ENCODE measurements at regions not wholly inside any gene's neighbourhood (a gene's known extent, or its start where the extent isn't known, plus 50 kb on each side); places are given as distances from the start of the nearest gene placed in this dataset.

DNA sequence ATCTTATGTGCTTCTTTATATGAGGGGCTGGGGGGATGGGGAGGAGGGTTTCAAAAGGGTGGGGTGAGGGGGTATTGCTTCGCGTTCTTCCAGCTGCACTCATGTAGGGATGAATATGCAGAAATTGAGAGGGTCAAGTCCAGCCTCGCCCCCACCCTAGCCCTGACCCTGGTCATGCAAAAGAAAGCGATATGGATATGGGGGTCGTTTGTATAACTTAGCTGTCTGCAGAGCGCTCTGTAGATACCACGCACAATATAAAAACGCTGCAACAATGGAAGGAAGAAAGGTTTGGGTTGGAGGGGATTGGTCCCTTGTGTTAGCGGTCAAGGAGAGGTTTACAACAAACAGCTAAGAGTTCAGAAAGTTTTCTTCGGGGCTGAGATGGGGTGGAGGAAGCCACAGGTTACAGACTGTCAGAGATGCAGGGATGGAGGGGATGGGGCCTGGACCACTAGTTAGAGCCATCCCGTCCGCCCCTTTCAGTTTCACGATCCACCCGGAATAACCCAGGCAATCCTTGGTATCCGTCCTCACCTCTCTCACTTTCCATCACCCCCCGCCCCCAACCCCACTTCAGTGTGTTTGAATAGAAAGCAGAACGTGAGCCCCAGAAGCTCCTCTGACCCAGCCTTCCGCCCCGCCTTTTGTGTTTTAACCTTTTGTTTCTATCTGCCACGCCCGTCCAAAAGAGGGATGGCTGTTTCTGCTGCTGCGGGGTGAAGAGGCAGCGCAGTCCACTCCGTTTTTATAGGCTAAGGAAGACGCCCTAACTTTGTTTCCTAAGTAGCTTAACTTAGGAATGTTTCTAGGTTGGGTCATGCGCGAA lies 73.5 kb downstream of the SOX4 start:
- no peak overlapping the region for H3K9ac ChIP-seq
- H3K9me2 ChIP-seq (ENCODE audit: insufficient read depth) = no peaks in the 10 kb centered on the region
- in situ Hi-C loops (cut with MboI) = no loop called here
- H3K36me3 ChIP-seq (ENCODE audit: low read depth) = no peaks in the 10 kb centered on the region
- H2AFZ ChIP-seq = peak overlapping the region; percentile 60; the same call in 1 of the 2 replicates
- H3K27ac ChIP-seq = no peak overlapping the region
- no peak overlapping the region for H3K4me3 ChIP-seq
- peaks cover 51% of the 10 kb centered on the region for H3K27me3 ChIP-seq (replicated peaks; ENCODE audit: insufficient read depth)
- H3K4me1 ChIP-seq (ENCODE audit: insufficient read depth) = peaks cover 6% of the 10 kb centered on the region
- no peaks in the 10 kb centered on the region for H3K9me3 ChIP-seq (ENCODE audit: low read depth)
- WGBS, 2 experiments (ENCODE audit: low coverage in 1 of 2, low lambda C conversion rate in 2 of 2, missing lambda C conversion rate in 2 of 2) = 51 to 52% methylated on average over 26 to 27 of the region's 27 CpGs
- H3F3A ChIP-seq (ENCODE audit: insufficient read depth) = no peaks in the 10 kb centered on the region
- H3K4me2 ChIP-seq (ENCODE audit: unreplicated experiment) = no peak overlapping the region
- no peaks in the 10 kb centered on the region for H4K20me1 ChIP-seq (ENCODE audit: insufficient read depth)
- H3K79me2 ChIP-seq (ENCODE audit: insufficient read depth) = no peaks in the 10 kb centered on the region
- no peak for DNase-seq
- no peak for TF ChIP-seq EZH2phosphoT487 (IDR thresholded peaks at IDR 0.05; ENCODE audit: insufficient read depth, low read depth)
- peak; percentile 85 for TF ChIP-seq EZH2 (IDR thresholded peaks at IDR 0.05; ENCODE audit: insufficient read depth, poor library complexity, severe bottlenecking)

DNA sequence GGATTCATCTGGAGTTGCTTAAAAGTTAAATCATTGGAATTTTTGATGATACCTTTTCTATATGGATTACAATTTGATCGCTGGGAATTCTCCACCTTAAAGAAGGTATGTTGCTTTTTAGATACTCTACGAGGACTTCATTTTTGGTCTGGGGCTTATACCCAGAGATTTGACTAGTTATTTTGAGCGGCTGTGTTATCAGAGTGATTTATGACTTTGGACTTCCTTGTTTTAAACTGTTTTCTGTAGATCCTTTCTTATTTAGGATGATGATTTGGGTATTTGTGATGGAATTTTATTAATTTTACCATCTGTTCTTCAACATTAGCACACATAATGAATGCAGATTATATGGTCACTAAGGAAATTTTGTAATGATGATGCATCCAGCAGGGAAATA lies 75.2 kb downstream of the SOX4 start:
- peaks cover 6% of the 10 kb centered on the region for H3K4me1 ChIP-seq (ENCODE audit: insufficient read depth)
- in situ Hi-C loops (cut with MboI) = no loop called here
- H3K27me3 ChIP-seq (replicated peaks; ENCODE audit: insufficient read depth) = peaks cover 35% of the 10 kb centered on the region
- no peak overlapping the region for H3K4me3 ChIP-seq
- WGBS, 2 experiments (ENCODE audit: low coverage in 1 of 2, low lambda C conversion rate in 2 of 2, missing lambda C conversion rate in 2 of 2) = 80 to 88% methylated on average over 3 of the region's 3 CpGs
- no peaks in the 10 kb centered on the region for H4K20me1 ChIP-seq (ENCODE audit: insufficient read depth)
- H3K79me2 ChIP-seq (ENCODE audit: insufficient read depth) = no peaks in the 10 kb centered on the region
- no peaks in the 10 kb centered on the region for H3F3A ChIP-seq (ENCODE audit: insufficient read depth)
- H3K4me2 ChIP-seq (ENCODE audit: unreplicated experiment) = no peak overlapping the region
- no peaks in the 10 kb centered on the region for H3K36me3 ChIP-seq (ENCODE audit: low read depth)
- TF ChIP-seq EZH2phosphoT487 (IDR thresholded peaks at IDR 0.05; ENCODE audit: insufficient read depth, low read depth) (no peak), EZH2 (IDR thresholded peaks at IDR 0.05; ENCODE audit: insufficient read depth, poor library complexity, severe bottlenecking) (no peak)
- no peak overlapping the region for H3K9ac ChIP-seq
- no peak overlapping the region for H3K27ac ChIP-seq
- H3K9me3 ChIP-seq (ENCODE audit: low read depth) = no peaks in the 10 kb centered on the region
- no peak for DNase-seq
- no peaks in the 10 kb centered on the region for H3K9me2 ChIP-seq (ENCODE audit: insufficient read depth)
- no peak overlapping the region for H2AFZ ChIP-seq

DNA sequence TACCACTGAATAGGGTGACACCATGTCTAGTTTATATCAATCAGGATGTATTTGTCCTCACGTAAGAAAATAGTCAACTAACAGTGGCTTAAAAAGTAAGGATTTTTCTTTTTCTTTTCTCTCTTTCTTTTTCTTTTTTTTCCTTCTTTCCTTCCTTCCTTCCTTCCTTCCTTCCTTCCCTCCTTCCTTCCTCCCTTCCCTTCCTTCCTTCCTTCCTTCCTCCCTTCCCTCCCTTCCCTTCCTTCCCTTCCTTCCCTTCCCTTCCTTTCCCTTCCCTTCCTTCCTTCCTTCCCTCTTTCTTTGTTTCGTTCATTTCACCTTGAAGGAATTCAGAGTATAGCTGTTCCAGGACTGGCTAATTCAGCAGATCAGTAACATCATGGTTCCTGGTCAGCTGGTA lies 83.2 kb downstream of the SOX4 start:
- no peaks in the 10 kb centered on the region for H4K20me1 ChIP-seq (ENCODE audit: insufficient read depth)
- H3K9me3 ChIP-seq (ENCODE audit: low read depth) = no peaks in the 10 kb centered on the region
- in situ Hi-C loops (cut with MboI) = no loop called here
- H3K4me3 ChIP-seq = no peak overlapping the region
- peaks cover 12% of the 10 kb centered on the region for H3K4me1 ChIP-seq (ENCODE audit: insufficient read depth)
- WGBS, 2 experiments (ENCODE audit: low coverage in 1 of 2, low lambda C conversion rate in 2 of 2, missing lambda C conversion rate in 2 of 2) = 62 to 69% methylated on average over 2 of the region's 2 CpGs
- H3K4me2 ChIP-seq (ENCODE audit: unreplicated experiment) = no peak overlapping the region
- H3K36me3 ChIP-seq (ENCODE audit: low read depth) = no peaks in the 10 kb centered on the region
- H3K9me2 ChIP-seq (ENCODE audit: insufficient read depth) = no peaks in the 10 kb centered on the region
- H3F3A ChIP-seq (ENCODE audit: insufficient read depth) = peaks cover 11% of the 10 kb centered on the region
- no peak for DNase-seq
- H3K27me3 ChIP-seq (replicated peaks; ENCODE audit: insufficient read depth) = no peaks in the 10 kb centered on the region
- no peaks in the 10 kb centered on the region for H3K79me2 ChIP-seq (ENCODE audit: insufficient read depth)
- no peak for TF ChIP-seq EZH2phosphoT487 (IDR thresholded peaks at IDR 0.05; ENCODE audit: insufficient read depth, low read depth)
- no peak for TF ChIP-seq EZH2 (IDR thresholded peaks at IDR 0.05; ENCODE audit: insufficient read depth, poor library complexity, severe bottlenecking)
- H3K9ac ChIP-seq = no peak overlapping the region
- H2AFZ ChIP-seq = no peak overlapping the region
- H3K27ac ChIP-seq = no peak overlapping the region

DNA sequence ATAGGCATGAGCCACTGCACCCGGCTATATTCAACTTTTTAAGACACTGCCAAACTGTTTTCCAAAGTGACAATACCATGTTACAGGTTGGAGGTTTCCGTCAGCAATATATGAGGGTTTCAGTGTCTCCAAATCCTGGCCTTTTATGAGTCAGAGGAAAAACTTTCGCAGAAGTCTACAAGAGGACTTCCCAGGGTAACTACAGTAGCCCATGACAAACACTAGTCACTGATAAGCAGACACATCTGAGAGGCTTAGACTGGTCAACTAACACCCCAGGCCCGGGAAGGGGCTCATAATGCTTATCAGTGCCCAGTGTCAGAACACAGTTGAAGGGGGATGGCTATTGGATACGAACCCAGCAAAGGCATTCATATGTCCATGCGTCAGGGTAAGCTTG lies 85.4 kb downstream of the SOX4 start:
- H2AFZ ChIP-seq = no peak overlapping the region
- no peak overlapping the region for H3K9ac ChIP-seq
- WGBS, 2 experiments (ENCODE audit: low coverage in 1 of 2, low lambda C conversion rate in 2 of 2, missing lambda C conversion rate in 2 of 2) = 86% methylated on average over 6 of the region's 6 CpGs
- DNase-seq = peak; percentile 52
- no peaks in the 10 kb centered on the region for H3K9me3 ChIP-seq (ENCODE audit: low read depth)
- peaks cover 12% of the 10 kb centered on the region for H3K4me1 ChIP-seq (ENCODE audit: insufficient read depth)
- H3K79me2 ChIP-seq (ENCODE audit: insufficient read depth) = no peaks in the 10 kb centered on the region
- H3K4me2 ChIP-seq (ENCODE audit: unreplicated experiment) = no peak overlapping the region
- in situ Hi-C loops (cut with MboI) = no loop called here
- H3K27me3 ChIP-seq (replicated peaks; ENCODE audit: insufficient read depth) = no peaks in the 10 kb centered on the region
- peak overlapping the region; percentile 67; the same call in 1 of the 2 replicates for H3K27ac ChIP-seq
- no peaks in the 10 kb centered on the region for H3K9me2 ChIP-seq (ENCODE audit: insufficient read depth)
- H3K4me3 ChIP-seq = no peak overlapping the region
- TF ChIP-seq EZH2 (IDR thresholded peaks at IDR 0.05; ENCODE audit: insufficient read depth, poor library complexity, severe bottlenecking) (no peak), EZH2phosphoT487 (IDR thresholded peaks at IDR 0.05; ENCODE audit: insufficient read depth, low read depth) (no peak)
- H3K36me3 ChIP-seq (ENCODE audit: low read depth) = no peaks in the 10 kb centered on the region
- no peaks in the 10 kb centered on the region for H4K20me1 ChIP-seq (ENCODE audit: insufficient read depth)
- peaks cover 11% of the 10 kb centered on the region for H3F3A ChIP-seq (ENCODE audit: insufficient read depth)
